Fibroblast of lung (primary cell): ENCODE measurements at regions not wholly inside any gene's neighbourhood (a gene's known extent, or its start where the extent isn't known, plus 50 kb on each side); places are given as distances from the start of the nearest gene placed in this dataset.

Experiments
- EZH2 ChIP-seq: IDR thresholded peaks from 2 replicates; pipeline ENCODE4 v1.5.1; 2012; ENCODE audit warnings: low read length, control low read depth, mild to moderate bottlenecking; ENCODE audit errors: missing control alignments
- TF ChIP-seq, protein P1 (sequence below), 2 donors: IDR thresholded peaks in 1 of 2; conservative IDR thresholded peaks in 1 of 2; 1 replicate in 1 of 2; 2 replicates in 1 of 2; pipeline ENCODE4 v1.5.1; 2011 to 2012; ENCODE audit warnings: low read length in 2 of 2, control low read depth in 1 of 2, inconsistent platforms in 1 of 2, low read depth in 1 of 2, mild to moderate bottlenecking in 1 of 2

GRCh38 chr1:189697113-189697512 lies 780.6 kb downstream of the BRINP3 start:
- TF ChIP-seq, protein P1, sequence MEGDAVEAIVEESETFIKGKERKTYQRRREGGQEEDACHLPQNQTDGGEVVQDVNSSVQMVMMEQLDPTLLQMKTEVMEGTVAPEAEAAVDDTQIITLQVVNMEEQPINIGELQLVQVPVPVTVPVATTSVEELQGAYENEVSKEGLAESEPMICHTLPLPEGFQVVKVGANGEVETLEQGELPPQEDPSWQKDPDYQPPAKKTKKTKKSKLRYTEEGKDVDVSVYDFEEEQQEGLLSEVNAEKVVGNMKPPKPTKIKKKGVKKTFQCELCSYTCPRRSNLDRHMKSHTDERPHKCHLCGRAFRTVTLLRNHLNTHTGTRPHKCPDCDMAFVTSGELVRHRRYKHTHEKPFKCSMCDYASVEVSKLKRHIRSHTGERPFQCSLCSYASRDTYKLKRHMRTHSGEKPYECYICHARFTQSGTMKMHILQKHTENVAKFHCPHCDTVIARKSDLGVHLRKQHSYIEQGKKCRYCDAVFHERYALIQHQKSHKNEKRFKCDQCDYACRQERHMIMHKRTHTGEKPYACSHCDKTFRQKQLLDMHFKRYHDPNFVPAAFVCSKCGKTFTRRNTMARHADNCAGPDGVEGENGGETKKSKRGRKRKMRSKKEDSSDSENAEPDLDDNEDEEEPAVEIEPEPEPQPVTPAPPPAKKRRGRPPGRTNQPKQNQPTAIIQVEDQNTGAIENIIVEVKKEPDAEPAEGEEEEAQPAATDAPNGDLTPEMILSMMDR (conservative IDR thresholded peaks at IDR 0.05 in 1 of 2, IDR thresholded peaks at IDR 0.05 in 1 of 2; ENCODE audit: low read depth in 1 of 2, low read length in 2 of 2) = no peak
- no peak for TF ChIP-seq EZH2
